Upper lobe of right lung (tissue), 1 donor: ENCODE measurements at regions not wholly inside any gene's neighbourhood (a gene's known extent, or its start where the extent isn't known, plus 50 kb on each side); places are given as distances from the start of the nearest gene placed in this dataset.

Source experiments
- ATAC-seq: fragments of 200-7000 bp; cut with Tn5 transposase; one replicate; pipeline ENCODE4 v1.9.1; 2020; ENCODE audit warnings: mild to moderate bottlenecking, moderate library complexity
- DNase-seq: peaks from one replicate; pipeline ENCODE4 v3.0.0-alpha.2; 2020
- H3K27ac ChIP-seq: fragments of 200-600 bp; one replicate; pipeline ENCODE4 v1.8.0; 2022
- H3K27me3 ChIP-seq: fragments of 200-600 bp; one replicate; pipeline ENCODE4 v1.8.0; 2022; ENCODE audit warnings: mild to moderate bottlenecking
- H3K36me3 ChIP-seq: fragments of 200-600 bp; one replicate; pipeline ENCODE4 v1.8.0; 2022
- H3K4me1 ChIP-seq: fragments of 200-600 bp; one replicate; pipeline ENCODE4 v1.8.0; 2022
- H3K4me3 ChIP-seq: fragments of 200-600 bp; one replicate; pipeline ENCODE4 v1.8.0; 2022; ENCODE audit warnings: mild to moderate bottlenecking
- H3K9me3 ChIP-seq: fragments of 200-600 bp; one replicate; pipeline ENCODE4 v1.8.0; 2022
- intact Hi-C: fragments of 100-400 bp; cut with DNase I; formaldehyde crosslinking; loops from one replicate; pipeline ENCODE4 v1.11.0; 2022
- TF ChIP-seq, protein P1 (sequence below): fragments of 200-600 bp; IDR thresholded peaks from one replicate; pipeline ENCODE4 v1.8.0; 2022; ENCODE audit warnings: antibody characterized with exemption
- donor health status: DM: no; HTN: yes; CAD: no; lungs with severe emphysema.

DNA sequence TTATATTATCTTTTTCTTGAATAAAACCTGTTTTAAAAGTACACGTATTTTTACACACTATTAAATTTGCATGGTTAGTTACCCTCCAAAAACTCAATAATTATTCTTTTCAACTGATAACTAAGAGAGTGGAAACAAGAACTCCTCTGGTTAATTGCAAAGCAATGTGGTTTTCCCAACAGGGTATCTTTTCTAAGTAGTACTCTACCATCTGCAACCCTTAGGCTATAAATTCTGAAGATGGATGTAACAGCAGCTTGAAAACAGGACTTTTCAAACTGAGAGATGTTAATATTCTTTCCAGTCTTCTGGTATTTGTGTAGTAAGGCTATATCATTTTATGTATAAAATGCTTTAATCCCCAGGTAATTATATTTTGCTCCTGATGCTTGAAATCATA, 916.1 kb upstream of the POT1 start:
- TF ChIP-seq, protein P1, sequence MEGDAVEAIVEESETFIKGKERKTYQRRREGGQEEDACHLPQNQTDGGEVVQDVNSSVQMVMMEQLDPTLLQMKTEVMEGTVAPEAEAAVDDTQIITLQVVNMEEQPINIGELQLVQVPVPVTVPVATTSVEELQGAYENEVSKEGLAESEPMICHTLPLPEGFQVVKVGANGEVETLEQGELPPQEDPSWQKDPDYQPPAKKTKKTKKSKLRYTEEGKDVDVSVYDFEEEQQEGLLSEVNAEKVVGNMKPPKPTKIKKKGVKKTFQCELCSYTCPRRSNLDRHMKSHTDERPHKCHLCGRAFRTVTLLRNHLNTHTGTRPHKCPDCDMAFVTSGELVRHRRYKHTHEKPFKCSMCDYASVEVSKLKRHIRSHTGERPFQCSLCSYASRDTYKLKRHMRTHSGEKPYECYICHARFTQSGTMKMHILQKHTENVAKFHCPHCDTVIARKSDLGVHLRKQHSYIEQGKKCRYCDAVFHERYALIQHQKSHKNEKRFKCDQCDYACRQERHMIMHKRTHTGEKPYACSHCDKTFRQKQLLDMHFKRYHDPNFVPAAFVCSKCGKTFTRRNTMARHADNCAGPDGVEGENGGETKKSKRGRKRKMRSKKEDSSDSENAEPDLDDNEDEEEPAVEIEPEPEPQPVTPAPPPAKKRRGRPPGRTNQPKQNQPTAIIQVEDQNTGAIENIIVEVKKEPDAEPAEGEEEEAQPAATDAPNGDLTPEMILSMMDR, result no peak
- H3K4me3 ChIP-seq, result no peak overlapping the region
- no peak overlapping the region for H3K27ac ChIP-seq
- DNase-seq (no peak), ATAC-seq (no peak)
- no peaks in the 10 kb centered on the region for H3K36me3 ChIP-seq
- H3K4me1 ChIP-seq, result no peaks in the 10 kb centered on the region
- no peaks in the 10 kb centered on the region for H3K27me3 ChIP-seq
- intact Hi-C loops, result no loop called here
- no peaks in the 10 kb centered on the region for H3K9me3 ChIP-seq

DNA sequence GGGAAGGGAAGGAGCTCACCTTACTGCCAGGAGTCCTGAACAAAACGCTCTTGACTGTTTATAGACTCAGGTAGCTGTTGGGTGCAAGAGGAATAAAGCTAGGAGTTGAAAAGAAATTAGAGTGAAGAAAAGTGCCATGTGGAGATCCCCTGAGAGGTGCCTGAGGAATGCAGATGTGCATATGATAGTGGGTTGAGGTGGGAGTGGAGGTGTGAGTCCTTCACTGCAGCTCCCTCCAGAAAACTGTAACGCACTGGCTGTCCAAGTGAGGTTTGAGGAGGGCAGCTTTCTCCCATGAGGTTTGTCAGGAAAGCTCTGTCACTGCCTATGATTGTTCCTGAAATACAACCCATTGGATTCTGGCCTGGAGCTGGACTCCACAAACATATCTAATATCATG, 904.8 kb upstream of the POT1 start:
- Histone ChIP-seq H3K36me3 (no peaks in the 10 kb centered on the region), H3K27ac (no peak overlapping the region), H3K4me1 (no peaks in the 10 kb centered on the region), H3K9me3 (no peaks in the 10 kb centered on the region), H3K4me3 (no peak overlapping the region), H3K27me3 (no peaks in the 10 kb centered on the region)
- ATAC-seq, result no peak
- TF ChIP-seq, protein P1, result no peak
- intact Hi-C loops, result no loop called here
- DNase-seq, result no peak

DNA sequence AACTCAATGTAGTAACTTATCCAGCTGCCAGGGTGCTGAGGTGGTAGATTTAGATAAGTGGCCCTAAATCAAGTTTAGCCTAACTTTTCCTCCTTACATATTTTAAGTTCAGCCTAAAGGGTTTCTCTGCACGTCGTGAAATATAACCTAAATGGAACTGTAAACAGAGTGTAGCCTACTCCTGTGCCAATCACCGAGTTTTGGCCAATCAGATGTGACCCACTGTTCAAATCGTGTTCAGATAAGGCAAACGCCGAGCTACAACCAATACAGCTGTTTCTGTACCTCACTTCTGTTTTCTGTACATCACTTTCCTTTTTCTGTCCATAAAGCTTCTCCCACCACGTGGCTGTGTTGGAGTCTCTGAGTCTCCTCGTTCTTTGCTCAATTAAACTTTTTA, 904.2 kb upstream of the POT1 start:
- TF ChIP-seq, protein P1, result no peak
- no peaks in the 10 kb centered on the region for H3K36me3 ChIP-seq
- H3K4me1 ChIP-seq, result no peaks in the 10 kb centered on the region
- H3K27me3 ChIP-seq, result no peaks in the 10 kb centered on the region
- no peak overlapping the region for H3K27ac ChIP-seq
- ATAC-seq, result no peak
- H3K9me3 ChIP-seq, result no peaks in the 10 kb centered on the region
- intact Hi-C loops, result no loop called here
- no peak for DNase-seq
- no peak overlapping the region for H3K4me3 ChIP-seq

GRCh38 chr7:125830743-125831142, 901.1 kb upstream of the POT1 start:
- H3K4me3 ChIP-seq, result no peak overlapping the region
- TF ChIP-seq, protein P1, result no peak
- H3K9me3 ChIP-seq, result no peaks in the 10 kb centered on the region
- DNase-seq (no peak), ATAC-seq (no peak)
- no peaks in the 10 kb centered on the region for H3K27me3 ChIP-seq
- no peaks in the 10 kb centered on the region for H3K36me3 ChIP-seq
- H3K27ac ChIP-seq, result no peak overlapping the region
- intact Hi-C loops, result no loop called here
- no peaks in the 10 kb centered on the region for H3K4me1 ChIP-seq

- no peak for ATAC-seq
- H3K27me3 ChIP-seq, result no peaks in the 10 kb centered on the region
- no peak for DNase-seq
- no peaks in the 10 kb centered on the region for H3K36me3 ChIP-seq
- no peak overlapping the region for H3K4me3 ChIP-seq
- H3K9me3 ChIP-seq, result no peaks in the 10 kb centered on the region
- TF ChIP-seq, protein P1, result no peak
- intact Hi-C loops, result no loop called here
- no peak overlapping the region for H3K27ac ChIP-seq
- H3K4me1 ChIP-seq, result no peaks in the 10 kb centered on the region
Observed at GRCh38 chr7:125828153-125828700, 898.6 kb upstream of the POT1 start.

GRCh38 chr7:125823538-125823937, 893.9 kb upstream of the POT1 start:
- no peaks in the 10 kb centered on the region for H3K27me3 ChIP-seq
- no peaks in the 10 kb centered on the region for H3K36me3 ChIP-seq
- no peaks in the 10 kb centered on the region for H3K4me1 ChIP-seq
- ATAC-seq, result no peak
- TF ChIP-seq, protein P1, result no peak
- no peaks in the 10 kb centered on the region for H3K9me3 ChIP-seq
- H3K27ac ChIP-seq, result no peak overlapping the region
- intact Hi-C loops, result no loop called here
- no peak overlapping the region for H3K4me3 ChIP-seq
- DNase-seq, result no peak
